Lower lobe of right lung (tissue), 2 donors: ENCODE measurements at regions not wholly inside any gene's neighbourhood (a gene's known extent, or its start where the extent isn't known, plus 50 kb on each side); places are given as distances from the start of the nearest gene placed in this dataset.

ENCODE experiments used
- ATAC-seq, 2 donors: fragments of 200-7000 bp; cut with Tn5 transposase; one replicate each; pipeline ENCODE4 v1.9.1; 2020 to 2022; ENCODE audit warnings: mild to moderate bottlenecking in 2 of 2, moderate library complexity in 2 of 2
- DNase-seq: peaks from one replicate; pipeline ENCODE4 v3.0.0-alpha.2; 2020
- H3K27ac ChIP-seq: fragments of 200-600 bp; one replicate; pipeline ENCODE4 v1.8.0; 2022
- H3K27me3 ChIP-seq: fragments of 200-600 bp; one replicate; pipeline ENCODE4 v1.8.0; 2022; ENCODE audit warnings: low read depth
- H3K36me3 ChIP-seq: fragments of 200-600 bp; one replicate; pipeline ENCODE4 v1.8.0; 2022; ENCODE audit warnings: mild to moderate bottlenecking
- H3K4me1 ChIP-seq: fragments of 200-600 bp; one replicate; pipeline ENCODE4 v1.8.0; 2022
- H3K4me3 ChIP-seq: fragments of 200-600 bp; one replicate; pipeline ENCODE4 v1.8.0; 2022; ENCODE audit warnings: mild to moderate bottlenecking
- H3K9me3 ChIP-seq: fragments of 200-600 bp; one replicate; pipeline ENCODE4 v1.8.0; 2022
- CTCF ChIP-seq: fragments of 200-600 bp; IDR thresholded peaks from one replicate; pipeline ENCODE4 v1.8.0; 2022; ENCODE audit warnings: antibody characterized with exemption, mild to moderate bottlenecking
- intact Hi-C: fragments of 100-400 bp; cut with DNase I; formaldehyde crosslinking; loops from one replicate; pipeline ENCODE4 v1.11.0; 2022
- donor health status: DM: no; HTN: yes; CAD: no; lungs with severe emphysema.

GRCh38 chr15:31517711-31518110 is 191.1 kb downstream of the KLF13 start:
- TF ChIP-seq CTCF = no peak
- Histone ChIP-seq H3K27me3 (no peaks in the 10 kb centered on the region), H3K9me3 (no peaks in the 10 kb centered on the region), H3K36me3 (no peaks in the 10 kb centered on the region), H3K4me3 (no peak overlapping the region), H3K27ac (no peak overlapping the region), H3K4me1 (no peaks in the 10 kb centered on the region)
- no peak for DNase-seq
- intact Hi-C loops = no loop called here
- no peak for ATAC-seq

- ATAC-seq (no peak), DNase-seq (no peak)
- no peaks in the 10 kb centered on the region for H3K4me1 ChIP-seq
- H3K9me3 ChIP-seq = no peaks in the 10 kb centered on the region
- H3K27me3 ChIP-seq = no peaks in the 10 kb centered on the region
- intact Hi-C loops = no loop called here
- no peak overlapping the region for H3K27ac ChIP-seq
- H3K36me3 ChIP-seq = no peaks in the 10 kb centered on the region
- no peak for TF ChIP-seq CTCF
- no peak overlapping the region for H3K4me3 ChIP-seq
Observed at GRCh38 chr15:31522028-31522427, 195.4 kb downstream of the KLF13 start.

- Histone ChIP-seq H3K9me3 (no peaks in the 10 kb centered on the region), H3K4me3 (no peak overlapping the region), H3K27me3 (no peaks in the 10 kb centered on the region), H3K4me1 (no peaks in the 10 kb centered on the region), H3K27ac (no peak overlapping the region), H3K36me3 (no peaks in the 10 kb centered on the region)
- TF ChIP-seq CTCF = no peak
- intact Hi-C loops = no loop called here
- no peak for DNase-seq
- ATAC-seq = peak in 1 of 2 donors; percentile 29
Observed at GRCh38 chr15:31523027-31523654, 196.5 kb downstream of the KLF13 start.

- Histone ChIP-seq H3K27ac (no peak overlapping the region), H3K27me3 (no peaks in the 10 kb centered on the region), H3K36me3 (no peaks in the 10 kb centered on the region), H3K4me1 (no peaks in the 10 kb centered on the region), H3K4me3 (no peak overlapping the region), H3K9me3 (no peaks in the 10 kb centered on the region)
- no peak for TF ChIP-seq CTCF
- DNase-seq (no peak), ATAC-seq (no peak)
- intact Hi-C loops = no loop called here
Observed at GRCh38 chr15:31523655-31524049, 197.0 kb downstream of the KLF13 start.

GRCh38 chr15:31525185-31525695 is 198.6 kb downstream of the KLF13 start:
- intact Hi-C loops = no loop called here
- ATAC-seq (no peak), DNase-seq (no peak)
- no peak for TF ChIP-seq CTCF
- Histone ChIP-seq H3K27ac (no peak overlapping the region), H3K36me3 (no peaks in the 10 kb centered on the region), H3K9me3 (no peaks in the 10 kb centered on the region), H3K4me3 (no peak overlapping the region), H3K4me1 (no peaks in the 10 kb centered on the region), H3K27me3 (no peaks in the 10 kb centered on the region)
